Muscle of leg (tissue), 3 donors: ENCODE measurements at regions not wholly inside any gene's neighbourhood (a gene's known extent, or its start where the extent isn't known, plus 50 kb on each side); places are given as distances from the start of the nearest gene placed in this dataset.
A peak's percentile ranks its signal among the peaks of the same experiment; 100 is the strongest.

Source experiments
- DNase-seq: peaks from one replicate; pipeline ENCODE4 v3.0.0; 2013
- H3K27ac ChIP-seq: one replicate; pipeline ENCODE4 v1.5.1; 2013; ENCODE audit warnings: mild to moderate bottlenecking, low read length, control low read depth
- H3K27me3 ChIP-seq: one replicate; pipeline ENCODE4 v1.6.1; 2013; ENCODE audit warnings: low read length; ENCODE audit not compliant: control insufficient read depth, insufficient read depth
- H3K36me3 ChIP-seq: one replicate; pipeline ENCODE4 v1.6.1; 2013; ENCODE audit warnings: low read length; ENCODE audit not compliant: control insufficient read depth, insufficient read depth
- H3K4me1 ChIP-seq: one replicate; pipeline ENCODE4 v1.6.1; 2013; ENCODE audit warnings: low read length; ENCODE audit not compliant: control insufficient read depth, insufficient read depth
- H3K4me3 ChIP-seq: one replicate; pipeline ENCODE4 v1.5.1; 2013; ENCODE audit warnings: low read length, control low read depth
- H3K9me3 ChIP-seq: replicated peaks from 2 replicates; pipeline ENCODE4 v1.6.1; 2013; ENCODE audit warnings: low read depth, low read length; ENCODE audit not compliant: control insufficient read depth
- WGBS: methylation state at CpG from one replicate; pipeline ENCODE4 v1.1.5; 2013; ENCODE audit warnings: missing lambda C conversion rate; ENCODE audit not compliant: insufficient coverage; 5-methylcytosine and 5-hydroxymethylcytosine counted together

GRCh38 chr6:145138469-145139139, 596.7 kb downstream of the EPM2A start:
- H3K4me1 ChIP-seq, result no peaks in the 10 kb centered on the region

GRCh38 chr6:145139140-145139850, 596.0 kb downstream of the EPM2A start:
- no peaks in the 10 kb centered on the region for H3K9me3 ChIP-seq
- DNase-seq, result no peak
- WGBS, result 76% methylated on average over 3 of the region's 7 CpGs
- no peak overlapping the region for H3K27ac ChIP-seq
- no peaks in the 10 kb centered on the region for H3K36me3 ChIP-seq
- no peak overlapping the region for H3K4me3 ChIP-seq
- no peaks in the 10 kb centered on the region for H3K4me1 ChIP-seq
- no peaks in the 10 kb centered on the region for H3K27me3 ChIP-seq

More at GRCh38 chr6:145138469-145139139, 596.7 kb downstream of the EPM2A start:
- DNase-seq, result no peak
- no peak overlapping the region for H3K4me3 ChIP-seq
- no peaks in the 10 kb centered on the region for H3K9me3 ChIP-seq
- H3K36me3 ChIP-seq, result no peaks in the 10 kb centered on the region
- H3K27me3 ChIP-seq, result no peaks in the 10 kb centered on the region
- H3K27ac ChIP-seq, result no peak overlapping the region

GRCh38 chr6:145139895-145140294, 595.4 kb downstream of the EPM2A start:
- no peak overlapping the region for H3K4me3 ChIP-seq
- no peaks in the 10 kb centered on the region for H3K36me3 ChIP-seq
- H3K27me3 ChIP-seq, result no peaks in the 10 kb centered on the region
- H3K27ac ChIP-seq, result no peak overlapping the region
- DNase-seq, result no peak
- no peaks in the 10 kb centered on the region for H3K4me1 ChIP-seq
- H3K9me3 ChIP-seq, result no peaks in the 10 kb centered on the region

- H3K9me3 ChIP-seq, result no peaks in the 10 kb centered on the region
- H3K4me3 ChIP-seq, result no peak overlapping the region
- peak; percentile 51 for DNase-seq
- H3K4me1 ChIP-seq, result no peaks in the 10 kb centered on the region
- no peaks in the 10 kb centered on the region for H3K27me3 ChIP-seq
- no peaks in the 10 kb centered on the region for H3K36me3 ChIP-seq
- H3K27ac ChIP-seq, result no peak overlapping the region
Observed at GRCh38 chr6:145141572-145141971, 593.7 kb downstream of the EPM2A start.

- Histone ChIP-seq H3K36me3 (no peaks in the 10 kb centered on the region), H3K27me3 (no peaks in the 10 kb centered on the region), H3K27ac (no peak overlapping the region), H3K9me3 (no peaks in the 10 kb centered on the region), H3K4me3 (no peak overlapping the region), H3K4me1 (no peaks in the 10 kb centered on the region)
- WGBS, result no CpG with 5 or more reads among the region's 1 CpG
- no peak for DNase-seq
Observed at GRCh38 chr6:145142958-145143357, 592.4 kb downstream of the EPM2A start.

- Histone ChIP-seq H3K9me3 (no peaks in the 10 kb centered on the region), H3K27ac (no peak overlapping the region), H3K27me3 (no peaks in the 10 kb centered on the region), H3K4me3 (no peak overlapping the region), H3K4me1 (no peaks in the 10 kb centered on the region), H3K36me3 (no peaks in the 10 kb centered on the region)
- no peak for DNase-seq
- no CpG with 5 or more reads among the region's 3 CpGs for WGBS
Observed at GRCh38 chr6:145143379-145143778, 591.9 kb downstream of the EPM2A start.

DNA sequence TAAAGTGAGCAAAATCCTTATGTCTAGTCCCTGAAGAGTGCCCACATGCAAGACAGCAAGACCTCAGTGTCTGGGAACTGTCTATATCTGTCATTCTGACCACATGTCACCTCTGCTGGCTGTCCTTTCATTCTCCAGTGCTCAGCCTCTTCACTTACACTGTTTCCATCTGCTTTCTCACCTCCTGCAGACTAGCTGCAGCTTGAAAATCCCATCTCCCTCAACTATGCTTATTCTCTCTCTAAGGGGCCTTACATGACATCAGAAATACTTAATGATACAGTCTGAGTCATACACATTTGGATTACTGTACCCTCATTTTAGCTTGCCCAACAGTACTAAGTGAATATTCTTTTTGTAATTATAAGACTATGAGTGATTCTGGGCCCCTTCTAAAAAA, 587.8 kb downstream of the EPM2A start:
- Histone ChIP-seq H3K36me3 (no peaks in the 10 kb centered on the region), H3K9me3 (no peaks in the 10 kb centered on the region), H3K4me3 (no peak overlapping the region), H3K27ac (no peak overlapping the region), H3K4me1 (no peaks in the 10 kb centered on the region), H3K27me3 (no peaks in the 10 kb centered on the region)
- no peak for DNase-seq

DNA sequence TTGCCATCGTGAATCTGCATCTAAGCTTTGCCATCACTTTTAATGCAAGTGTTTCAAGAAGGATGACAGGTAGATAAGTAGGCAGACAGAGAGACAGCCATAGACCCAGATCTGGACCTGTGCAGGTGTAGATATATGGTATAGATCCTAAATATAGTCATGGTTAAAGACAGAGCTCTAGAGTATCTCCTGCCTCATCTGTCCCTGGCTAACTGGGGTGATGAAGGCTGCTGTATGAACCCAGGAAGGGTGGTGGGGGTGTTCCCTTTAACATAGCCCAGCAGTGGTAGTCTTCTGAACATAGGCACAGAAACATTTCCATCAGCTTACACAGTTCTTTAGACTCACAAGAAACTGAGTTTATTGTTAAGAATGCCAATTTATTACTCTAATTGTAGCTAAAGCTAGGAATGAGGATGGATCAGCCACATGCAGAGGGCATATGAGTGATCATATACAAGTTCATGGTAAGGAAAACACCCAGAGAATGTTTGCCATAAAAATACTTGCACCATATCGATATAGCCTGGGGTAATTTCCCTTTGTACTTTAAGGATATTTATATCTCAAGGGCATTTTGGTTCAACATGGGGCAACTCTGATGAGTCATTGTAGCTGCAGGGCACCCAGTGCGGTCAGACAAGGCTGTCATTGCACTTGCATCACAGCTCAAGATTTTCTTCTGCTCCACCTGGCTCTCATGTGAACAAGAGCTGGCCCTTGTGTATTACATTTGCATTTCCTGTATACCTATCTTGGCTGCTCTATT, 587.2 kb downstream of the EPM2A start:
- Histone ChIP-seq H3K4me3 (no peak overlapping the region), H3K36me3 (no peaks in the 10 kb centered on the region), H3K4me1 (no peaks in the 10 kb centered on the region), H3K27me3 (no peaks in the 10 kb centered on the region), H3K9me3 (no peaks in the 10 kb centered on the region), H3K27ac (no peak overlapping the region)
- WGBS, result 72% methylated on average over 2 of the region's 3 CpGs
- DNase-seq, result no peak

DNA sequence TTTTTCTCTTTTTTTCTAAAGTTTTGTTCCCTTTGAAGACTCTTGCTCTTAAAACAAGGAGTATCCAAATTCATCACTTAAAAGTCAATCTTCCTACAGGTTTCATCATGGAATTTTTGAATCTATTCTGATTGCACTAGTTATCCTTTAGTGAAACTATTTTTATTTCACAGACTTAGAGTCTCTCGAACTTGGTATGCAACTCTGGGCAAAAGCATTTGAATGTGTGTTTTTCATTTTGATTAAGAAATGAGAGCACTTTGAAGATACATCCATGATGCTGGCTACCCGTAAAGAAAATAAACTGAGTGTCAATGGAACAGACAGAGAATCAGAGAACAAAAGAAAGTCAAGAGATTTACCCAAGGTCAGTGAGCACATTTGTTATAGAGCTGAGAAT, 586.5 kb downstream of the EPM2A start:
- no peak for DNase-seq
- Histone ChIP-seq H3K36me3 (no peaks in the 10 kb centered on the region), H3K9me3 (no peaks in the 10 kb centered on the region), H3K27ac (no peak overlapping the region), H3K4me3 (no peak overlapping the region), H3K4me1 (no peaks in the 10 kb centered on the region), H3K27me3 (no peaks in the 10 kb centered on the region)
- 78% methylated on average over 1 of the region's 2 CpGs for WGBS

DNA sequence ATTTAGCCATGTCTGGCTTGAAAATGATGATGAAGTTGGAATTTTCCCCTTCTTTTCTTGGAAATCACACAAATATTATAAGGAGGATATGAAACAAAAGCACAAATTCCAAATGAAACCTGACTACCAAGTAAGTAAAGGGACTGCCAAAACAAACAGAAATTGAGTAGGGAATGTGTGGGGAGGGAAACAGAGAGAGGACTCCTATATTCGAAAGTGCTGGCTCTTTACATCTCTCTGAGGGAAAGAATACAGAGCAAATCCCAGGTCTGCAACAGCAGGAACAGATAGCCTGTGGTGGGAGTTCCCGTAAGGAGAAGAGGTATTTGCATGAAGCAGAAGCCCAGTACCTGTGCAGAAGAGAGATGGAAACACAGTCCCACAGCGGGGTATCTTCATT, 583.7 kb downstream of the EPM2A start:
- Histone ChIP-seq H3K27ac (no peak overlapping the region), H3K27me3 (no peaks in the 10 kb centered on the region), H3K9me3 (no peaks in the 10 kb centered on the region), H3K4me1 (no peaks in the 10 kb centered on the region), H3K36me3 (no peaks in the 10 kb centered on the region), H3K4me3 (no peak overlapping the region)
- no peak for DNase-seq
- 13% methylated on average over 1 of the region's 3 CpGs for WGBS
